Immature natural killer cell (primary cell): ENCODE measurements at regions not wholly inside any gene's neighbourhood (a gene's known extent, or its start where the extent isn't known, plus 50 kb on each side); places are given as distances from the start of the nearest gene placed in this dataset.

ENCODE experiments used
- DNase-seq, 3 donors: peaks; one replicate each; pipeline ENCODE4 v3.0.0; 2022; ENCODE audit warnings: mixed read lengths in 1 of 3
- H3K27ac Mint-ChIP-seq, 6 donors: one replicate each; pipeline ENCODE4 v1.8.0; 2020; ENCODE audit warnings: mixed read lengths in 6 of 6, mild to moderate bottlenecking in 5 of 6, inconsistent platforms in 4 of 6, moderate library complexity in 3 of 6
- H3K27me3 Mint-ChIP-seq, 3 donors: one replicate each; pipeline ENCODE4 v1.8.0; 2020 to 2021; ENCODE audit warnings: low read depth in 3 of 3, mild to moderate bottlenecking in 3 of 3, mixed read lengths in 3 of 3, moderate library complexity in 3 of 3, inconsistent platforms in 1 of 3
- H3K36me3 Mint-ChIP-seq, 3 donors: one replicate each; pipeline ENCODE4 v1.8.0; 2020; ENCODE audit warnings: mixed read lengths in 3 of 3, inconsistent platforms in 2 of 3, mild to moderate bottlenecking in 2 of 3
- H3K4me1 Mint-ChIP-seq, 2 donors: one replicate each; pipeline ENCODE4 v1.8.0; 2020; ENCODE audit warnings: inconsistent platforms in 2 of 2, mild to moderate bottlenecking in 2 of 2, mixed read lengths in 2 of 2, moderate library complexity in 1 of 2
- H3K4me3 Mint-ChIP-seq, 5 donors: one replicate each; pipeline ENCODE4 v1.8.0; 2020; ENCODE audit warnings: mild to moderate bottlenecking in 5 of 5, mixed read lengths in 5 of 5, inconsistent platforms in 3 of 5, moderate library complexity in 3 of 5
- H3K9me3 Mint-ChIP-seq, 6 donors: one replicate each; pipeline ENCODE4 v1.8.0; 2020; ENCODE audit warnings: mild to moderate bottlenecking in 6 of 6, mixed read lengths in 6 of 6, inconsistent platforms in 4 of 6, moderate library complexity in 3 of 6

- no peak for DNase-seq
- H3K27ac Mint-ChIP-seq = no peak overlapping the region
- peaks cover 0 to 2% (median 0%) of the 10 kb centered on the region in 6 donors for H3K9me3 Mint-ChIP-seq
- H3K36me3 Mint-ChIP-seq = no peaks in the 10 kb centered on the region
- H3K4me3 Mint-ChIP-seq = no peak overlapping the region
- H3K4me1 Mint-ChIP-seq = no peaks in the 10 kb centered on the region
- peaks cover 0 to 4% (median 2%) of the 10 kb centered on the region in 3 donors for H3K27me3 Mint-ChIP-seq
Observed at GRCh38 chr5:135704616-135705015, 125.8 kb upstream of the CXCL14 start.

GRCh38 chr5:135703016-135703550, 124.3 kb upstream of the CXCL14 start:
- Mint-ChIP-seq H3K4me1 (no peaks in the 10 kb centered on the region), H3K27ac (no peak overlapping the region), H3K36me3 (no peaks in the 10 kb centered on the region), H3K9me3 (peaks cover 0 to 2% (median 0%) of the 10 kb centered on the region in 6 donors), H3K27me3 (peaks cover 0 to 2% (median 1%) of the 10 kb centered on the region in 3 donors), H3K4me3 (no peak overlapping the region)
- DNase-seq = no peak

GRCh38 chr5:135702191-135702590, 123.4 kb upstream of the CXCL14 start:
- DNase-seq = no peak
- H3K36me3 Mint-ChIP-seq = no peaks in the 10 kb centered on the region
- no peak overlapping the region for H3K27ac Mint-ChIP-seq
- H3K27me3 Mint-ChIP-seq = peaks cover 0 to 2% (median 1%) of the 10 kb centered on the region in 3 donors
- H3K4me3 Mint-ChIP-seq = no peak overlapping the region
- no peaks in the 10 kb centered on the region for H3K9me3 Mint-ChIP-seq
- no peaks in the 10 kb centered on the region for H3K4me1 Mint-ChIP-seq

GRCh38 chr5:135700731-135701130, 121.9 kb upstream of the CXCL14 start:
- H3K27me3 Mint-ChIP-seq = peaks cover 0 to 6% (median 1%) of the 10 kb centered on the region in 3 donors
- H3K27ac Mint-ChIP-seq = no peak overlapping the region
- no peak overlapping the region for H3K4me3 Mint-ChIP-seq
- no peaks in the 10 kb centered on the region for H3K36me3 Mint-ChIP-seq
- H3K9me3 Mint-ChIP-seq = no peaks in the 10 kb centered on the region
- no peaks in the 10 kb centered on the region for H3K4me1 Mint-ChIP-seq
- no peak for DNase-seq

- Mint-ChIP-seq H3K36me3 (peaks cover 0 to 3% (median 0%) of the 10 kb centered on the region in 3 donors), H3K4me1 (no peaks in the 10 kb centered on the region), H3K27ac (no peak overlapping the region), H3K9me3 (no peaks in the 10 kb centered on the region), H3K27me3 (peaks cover 0 to 6% (median 1%) of the 10 kb centered on the region in 3 donors), H3K4me3 (no peak overlapping the region)
- no peak for DNase-seq
Observed at GRCh38 chr5:135697959-135698345, 119.2 kb upstream of the CXCL14 start.

GRCh38 chr5:135697251-135697958, 118.6 kb upstream of the CXCL14 start:
- Mint-ChIP-seq H3K4me3 (no peak overlapping the region), H3K27ac (no peak overlapping the region), H3K9me3 (no peaks in the 10 kb centered on the region), H3K27me3 (peaks cover 0 to 6% (median 1%) of the 10 kb centered on the region in 3 donors), H3K4me1 (no peaks in the 10 kb centered on the region), H3K36me3 (peaks cover 0 to 3% (median 0%) of the 10 kb centered on the region in 3 donors)
- no peak for DNase-seq

- peaks cover 0 to 6% (median 1%) of the 10 kb centered on the region in 3 donors for H3K27me3 Mint-ChIP-seq
- H3K4me3 Mint-ChIP-seq = no peak overlapping the region
- no peak for DNase-seq
- H3K27ac Mint-ChIP-seq = no peak overlapping the region
- no peaks in the 10 kb centered on the region for H3K4me1 Mint-ChIP-seq
- H3K9me3 Mint-ChIP-seq = no peaks in the 10 kb centered on the region
- H3K36me3 Mint-ChIP-seq = peaks cover 0 to 3% (median 0%) of the 10 kb centered on the region in 3 donors
Observed at GRCh38 chr5:135696317-135696716, 117.5 kb upstream of the CXCL14 start.

GRCh38 chr5:135695656-135696313, 117.0 kb upstream of the CXCL14 start:
- H3K4me1 Mint-ChIP-seq = no peaks in the 10 kb centered on the region
- no peak overlapping the region for H3K4me3 Mint-ChIP-seq
- peaks cover 0 to 3% (median 0%) of the 10 kb centered on the region in 3 donors for H3K36me3 Mint-ChIP-seq
- no peak for DNase-seq
- no peak overlapping the region for H3K27ac Mint-ChIP-seq
- peaks cover 0 to 6% (median 0%) of the 10 kb centered on the region in 3 donors for H3K27me3 Mint-ChIP-seq
- no peaks in the 10 kb centered on the region for H3K9me3 Mint-ChIP-seq

GRCh38 chr5:135694906-135695305, 116.1 kb upstream of the CXCL14 start:
- Mint-ChIP-seq H3K27me3 (peaks cover 0 to 4% (median 0%) of the 10 kb centered on the region in 3 donors), H3K9me3 (no peaks in the 10 kb centered on the region), H3K4me1 (no peaks in the 10 kb centered on the region), H3K4me3 (no peak overlapping the region), H3K27ac (no peak overlapping the region), H3K36me3 (peaks cover 0 to 3% (median 0%) of the 10 kb centered on the region in 3 donors)
- no peak for DNase-seq

- Mint-ChIP-seq H3K36me3 (peaks cover 0 to 3% (median 0%) of the 10 kb centered on the region in 3 donors), H3K27me3 (peaks cover 0 to 4% (median 0%) of the 10 kb centered on the region in 3 donors), H3K4me3 (no peak overlapping the region), H3K4me1 (no peaks in the 10 kb centered on the region), H3K27ac (no peak overlapping the region), H3K9me3 (no peaks in the 10 kb centered on the region)
- no peak for DNase-seq
Observed at GRCh38 chr5:135694012-135694411, 115.2 kb upstream of the CXCL14 start.

GRCh38 chr5:135693371-135693955, 114.7 kb upstream of the CXCL14 start:
- Mint-ChIP-seq H3K4me1 (no peaks in the 10 kb centered on the region), H3K4me3 (no peak overlapping the region), H3K9me3 (no peaks in the 10 kb centered on the region), H3K36me3 (peaks cover 0 to 3% (median 0%) of the 10 kb centered on the region in 3 donors), H3K27ac (no peak overlapping the region), H3K27me3 (peaks cover 0 to 4% (median 0%) of the 10 kb centered on the region in 3 donors)
- DNase-seq = no peak

GRCh38 chr5:135691044-135691443, 112.3 kb upstream of the CXCL14 start:
- peaks cover 0 to 3% (median 0%) of the 10 kb centered on the region in 3 donors for H3K36me3 Mint-ChIP-seq
- no peak overlapping the region for H3K4me3 Mint-ChIP-seq
- no peak overlapping the region for H3K27ac Mint-ChIP-seq
- H3K27me3 Mint-ChIP-seq = no peaks in the 10 kb centered on the region
- no peaks in the 10 kb centered on the region for H3K9me3 Mint-ChIP-seq
- no peaks in the 10 kb centered on the region for H3K4me1 Mint-ChIP-seq
- DNase-seq = no peak

- no peak overlapping the region for H3K4me3 Mint-ChIP-seq
Observed at GRCh38 chr5:135690466-135690865, 111.7 kb upstream of the CXCL14 start.

GRCh38 chr5:135689506-135689905, 110.7 kb upstream of the CXCL14 start:
- no peak overlapping the region for H3K4me3 Mint-ChIP-seq
- H3K27me3 Mint-ChIP-seq = no peaks in the 10 kb centered on the region
- H3K36me3 Mint-ChIP-seq = no peaks in the 10 kb centered on the region
- H3K9me3 Mint-ChIP-seq = no peaks in the 10 kb centered on the region
- DNase-seq = no peak
- no peak overlapping the region for H3K27ac Mint-ChIP-seq
- no peaks in the 10 kb centered on the region for H3K4me1 Mint-ChIP-seq

More at GRCh38 chr5:135690466-135690865, 111.7 kb upstream of the CXCL14 start:
- no peaks in the 10 kb centered on the region for H3K27me3 Mint-ChIP-seq
- no peaks in the 10 kb centered on the region for H3K9me3 Mint-ChIP-seq
- H3K4me1 Mint-ChIP-seq = no peaks in the 10 kb centered on the region
- H3K36me3 Mint-ChIP-seq = peaks cover 0 to 3% (median 0%) of the 10 kb centered on the region in 3 donors
- no peak overlapping the region for H3K27ac Mint-ChIP-seq
- no peak for DNase-seq
